Panc1 (cell line): ENCODE measurements at regions not wholly inside any gene's neighbourhood (a gene's known extent, or its start where the extent isn't known, plus 50 kb on each side); places are given as distances from the start of the nearest gene placed in this dataset.

Experiments
- ATAC-seq: fragments of 200-7000 bp; cut with Tn5 transposase; 2 replicates; pipeline ENCODE4 v1.9.1; 2020; ENCODE audit warnings: mild to moderate bottlenecking, moderate library complexity
- BruUV-seq: library from RNA; stranded (reverse); fragments of 400-500 nt; replicated peaks from 2 replicates; lab custom pipeline; 2021; lab: Mats Ljungman, UMichigan
- CTCF ChIA-PET: fragments of 300-600 bp; sonication (Branson Sonifier 250); formaldehyde crosslinking; loops from one replicate; lab custom pipeline; 2022; ENCODE audit warnings: antibody characterized with exemption; lab: Charles Lee
- POLR2A ChIA-PET: fragments of 300-600 bp; sonication (Branson Sonifier 250); formaldehyde crosslinking; loops from one replicate; lab custom pipeline; 2022; ENCODE audit warnings: antibody characterized with exemption; lab: Charles Lee
- DNase-seq: peaks from one replicate; pipeline ENCODE4 v3.0.0-alpha.2; 2010; ENCODE audit warnings: low read depth, low spot score
- H3K27ac ChIP-seq: 2 replicates; pipeline ENCODE4 v1.5.1; 2011; ENCODE audit warnings: mild to moderate bottlenecking, low read length, inconsistent platforms
- H3K27me3 ChIP-seq: fragments of 200-500 bp; sonication (Bioruptor generic); 2 replicates; pipeline ENCODE4 v1.6.0; 2014; ENCODE audit warnings: low read length, inconsistent platforms; ENCODE audit not compliant: control insufficient read depth, insufficient read depth
- H3K36me3 ChIP-seq: fragments of 200-500 bp; sonication (Bioruptor generic); 2 replicates; pipeline ENCODE4 v1.5.1; 2014; ENCODE audit warnings: inconsistent platforms, mild to moderate bottlenecking, low read length, moderate library complexity; ENCODE audit not compliant: control insufficient read depth, insufficient read depth
- H3K4me1 ChIP-seq: 2 replicates; pipeline ENCODE4 v1.5.1; 2011; ENCODE audit warnings: inconsistent platforms, mild to moderate bottlenecking, low read length, moderate library complexity; ENCODE audit not compliant: control insufficient read depth, insufficient read depth
- H3K4me3 ChIP-seq, 2 experiments: 2 replicates each; pipeline ENCODE4 v1.5.1; 2011 to 2012; ENCODE audit warnings: low read depth in 2 of 2, low read length in 2 of 2, mild to moderate bottlenecking in 2 of 2, inconsistent platforms in 1 of 2, moderate library complexity in 1 of 2
- H3K9me3 ChIP-seq: fragments of 200-500 bp; sonication (Bioruptor generic); 2 replicates; pipeline ENCODE4 v1.5.1; 2014; ENCODE audit warnings: low read depth, mild to moderate bottlenecking, inconsistent platforms, low read length, moderate library complexity; ENCODE audit not compliant: control insufficient read depth, insufficient read depth
- CTCF ChIP-seq: fragments of 450-650 bp; IDR thresholded peaks from 2 replicates; pipeline ENCODE4 v1.5.1; 2017; ENCODE audit warnings: mild to moderate bottlenecking
- POLR2AphosphoS5 ChIP-seq: IDR thresholded peaks from 2 replicates; pipeline ENCODE4 v1.6.1; 2012; ENCODE audit warnings: mild to moderate bottlenecking, low read depth, low read length, moderate library complexity
- REST ChIP-seq, 2 experiments: IDR thresholded peaks; 2 replicates each; pipeline ENCODE4 v1.6.1; 2011 to 2012; ENCODE audit warnings: low read depth in 2 of 2, control low read depth in 1 of 2, low read length in 1 of 2, mild to moderate bottlenecking in 1 of 2, moderate library complexity in 1 of 2; ENCODE audit not compliant: insufficient read depth in 1 of 2
- SIN3A ChIP-seq: IDR thresholded peaks from 2 replicates; pipeline ENCODE4 v1.6.1; 2012; ENCODE audit warnings: low read depth, mild to moderate bottlenecking, low read length, moderate library complexity, borderline replicate concordance; ENCODE audit not compliant: insufficient read depth
- TCF7L2 ChIP-seq: IDR thresholded peaks from 2 replicates; pipeline ENCODE4 v1.6.1; 2011; ENCODE audit warnings: mild to moderate bottlenecking, low read depth, low read length, inconsistent platforms
- in situ Hi-C: cut with HindIII; loops from 2 replicates; pipeline ENCODE4 v1.10.0; 2016; ENCODE audit warnings: low sequenced_read_pairs, low pct_unique_long_range_greater_than_20kb
- intact Hi-C: fragments of 100-400 bp; cut with micrococcal nuclease; formaldehyde crosslinking; loops from one replicate; pipeline ENCODE4 v1.10.0; 2022; ENCODE audit not compliant: unreplicated experiment

GRCh38 chr12:5344131-5344530, 87.8 kb upstream of the NTF3 start:
- no peak overlapping the region for H3K4me3 ChIP-seq
- H3K9me3 ChIP-seq = no peaks in the 10 kb centered on the region
- TF ChIP-seq CTCF = no peak
- TF ChIP-seq TCF7L2 = no peak
- no peak for TF ChIP-seq REST (IDR thresholded peaks at IDR 0.05; ENCODE audit: insufficient read depth in 1 of 2, low read depth in 2 of 2, low read length in 1 of 2)
- TF ChIP-seq SIN3A = no peak
- TF ChIP-seq POLR2AphosphoS5 = no peak
- POLR2A ChIA-PET = no interaction called here
- DNase-seq = no peak
- no peaks in the 10 kb centered on the region for H3K27me3 ChIP-seq
- no peak for ATAC-seq
- intact Hi-C loops (no loop called here), in situ Hi-C loops (no loop called here)
- CTCF ChIA-PET = no interaction called here
- no peak overlapping the region for H3K27ac ChIP-seq
- no peaks in the 10 kb centered on the region for H3K4me1 ChIP-seq
- no TSS peak for BruUV-seq
- no peaks in the 10 kb centered on the region for H3K36me3 ChIP-seq

- Histone ChIP-seq H3K4me1 (no peaks in the 10 kb centered on the region), H3K27ac (no peak overlapping the region), H3K27me3 (no peaks in the 10 kb centered on the region), H3K9me3 (no peaks in the 10 kb centered on the region), H3K36me3 (no peaks in the 10 kb centered on the region), H3K4me3 (no peak overlapping the region)
- DNase-seq (no peak), ATAC-seq (no peak)
- ChIA-PET CTCF (no interaction called here), POLR2A (no interaction called here)
- no TSS peak for BruUV-seq
- in situ Hi-C loops = no loop called here
- intact Hi-C loops = no loop called here
- TF ChIP-seq TCF7L2 (no peak), POLR2AphosphoS5 (no peak), REST (IDR thresholded peaks at IDR 0.05; ENCODE audit: insufficient read depth in 1 of 2, low read depth in 2 of 2, low read length in 1 of 2) (no peak), CTCF (no peak), SIN3A (no peak)
Observed at GRCh38 chr12:5345534-5345933, 86.4 kb upstream of the NTF3 start.
